GM23338 (cell line): ENCODE measurements at regions not wholly inside any gene's neighbourhood (a gene's known extent, or its start where the extent isn't known, plus 50 kb on each side); places are given as distances from the start of the nearest gene placed in this dataset.

Source experiments
- ATAC-seq: fragments of 200-7000 bp; cut with Tn5 transposase; 3 replicates; pipeline ENCODE4 v1.9.1; 2020
- DNase-seq: peaks from one replicate; pipeline ENCODE4 v3.0.0-alpha.2; 2015; ENCODE audit warnings: low spot score
- H2AFZ ChIP-seq: fragments of 200-600 bp; sonication (generic); 2 replicates; pipeline ENCODE4 v1.8.0; 2016; ENCODE audit warnings: antibody characterized with exemption, mild to moderate bottlenecking, moderate library complexity
- H3F3A ChIP-seq: fragments of 200-600 bp; sonication (generic); replicated peaks from 2 replicates; pipeline ENCODE4 v1.8.0; 2017; ENCODE audit warnings: antibody characterized with exemption, mixed run types, low read depth
- H3K27ac ChIP-seq: fragments of 200-600 bp; sonication (generic); 2 replicates; pipeline ENCODE4 v1.6.1; 2016; ENCODE audit warnings: low read depth
- H3K27me3 ChIP-seq: fragments of 200-600 bp; sonication (generic); 2 replicates; pipeline ENCODE4 v1.8.0; 2016; ENCODE audit warnings: mild to moderate bottlenecking, mixed run types, moderate library complexity; ENCODE audit not compliant: insufficient read depth
- H3K36me3 ChIP-seq: fragments of 200-600 bp; sonication (generic); 2 replicates; pipeline ENCODE4 v1.8.0; 2016; ENCODE audit warnings: mild to moderate bottlenecking; ENCODE audit not compliant: insufficient read depth
- H3K4me1 ChIP-seq: fragments of 200-600 bp; sonication (generic); 2 replicates; pipeline ENCODE4 v1.8.0; 2016; ENCODE audit warnings: mild to moderate bottlenecking, moderate library complexity; ENCODE audit not compliant: insufficient read depth
- H3K4me2 ChIP-seq: fragments of 200-600 bp; sonication (generic); 2 replicates; pipeline ENCODE4 v1.7.1; 2017; ENCODE audit warnings: mixed run types
- H3K4me3 ChIP-seq: fragments of 200-600 bp; sonication (generic); 2 replicates; pipeline ENCODE4 v1.6.1; 2016; ENCODE audit warnings: mixed run types
- H3K79me2 ChIP-seq: fragments of 200-600 bp; sonication (generic); replicated peaks from 2 replicates; pipeline ENCODE4 v1.8.0; 2017; ENCODE audit warnings: mild to moderate bottlenecking; ENCODE audit not compliant: insufficient read depth
- H3K9me2 ChIP-seq: fragments of 200-600 bp; sonication (generic); 2 replicates; pipeline ENCODE4 v1.8.0; 2017; ENCODE audit not compliant: insufficient read depth
- H4K20me1 ChIP-seq: fragments of 200-600 bp; sonication (generic); replicated peaks from 2 replicates; pipeline ENCODE4 v1.8.0; 2017; ENCODE audit warnings: mild to moderate bottlenecking; ENCODE audit not compliant: insufficient read depth
- H3K27ac Mint-ChIP-seq: 2 replicates; pipeline ENCODE4 v1.8.0; 2020; ENCODE audit warnings: inconsistent platforms, mild to moderate bottlenecking, moderate library complexity, mixed read lengths
- H3K27me3 Mint-ChIP-seq: 3 replicates; pipeline ENCODE4 v1.8.0; 2022; ENCODE audit warnings: low read depth, mild to moderate bottlenecking, moderate library complexity, mixed read lengths, inconsistent platforms; ENCODE audit not compliant: insufficient read depth, poor library complexity
- H3K36me3 Mint-ChIP-seq: 3 replicates; pipeline ENCODE4 v1.8.0; 2021; ENCODE audit warnings: low read depth, mild to moderate bottlenecking, inconsistent platforms, moderate library complexity, mixed read lengths
- H3K4me1 Mint-ChIP-seq: 3 replicates; pipeline ENCODE4 v1.8.0; 2020; ENCODE audit warnings: mild to moderate bottlenecking, inconsistent platforms, mixed read lengths
- H3K4me3 Mint-ChIP-seq: 3 replicates; pipeline ENCODE4 v1.8.0; 2021; ENCODE audit warnings: moderate library complexity, mild to moderate bottlenecking, inconsistent platforms, mixed read lengths
- H3K9me3 Mint-ChIP-seq: 3 replicates; pipeline ENCODE4 v1.8.0; 2020; ENCODE audit warnings: moderate library complexity, mild to moderate bottlenecking, inconsistent platforms, mixed read lengths
- STAT1 ChIP-seq: IDR thresholded peaks from one replicate; pipeline ENCODE4 v1.6.1; 2016; ENCODE audit warnings: antibody characterized with exemption; ENCODE audit not compliant: unreplicated experiment
- ZNF114 ChIP-seq: fragments of 250-450 bp; sonication (Bioruptor Pico); IDR thresholded peaks from 2 replicates; pipeline ENCODE4 v1.5.0; 2020; ENCODE audit warnings: mild to moderate bottlenecking, moderate library complexity
- TF ChIP-seq, protein P1 (sequence below), 2 experiments: fragments of 200-600 bp in 1 of 2; sonication (generic) in 1 of 2; conservative IDR thresholded peaks; 2 replicates each; pipeline versions ENCODE4 v1.5.1 to v1.6.1; 2016 to 2017; ENCODE audit warnings: antibody characterized with exemption in 2 of 2, low read depth in 2 of 2, mild to moderate bottlenecking in 2 of 2, moderate library complexity in 1 of 2
- TF ChIP-seq, protein P2 (sequence below): IDR thresholded peaks from one replicate; pipeline ENCODE4 v1.6.1; 2018; ENCODE audit warnings: antibody characterized with exemption; ENCODE audit not compliant: unreplicated experiment
- TF ChIP-seq, protein P3 (sequence below): fragments of 250-450 bp; sonication (Bioruptor Pico); IDR thresholded peaks from 2 replicates; pipeline ENCODE4 v1.5.0; 2020; ENCODE audit warnings: mild to moderate bottlenecking, moderate library complexity
- TF ChIP-seq, protein P4 (sequence below): IDR thresholded peaks from 2 replicates; pipeline ENCODE4 v1.6.1; 2016; ENCODE audit warnings: antibody characterized with exemption

DNA sequence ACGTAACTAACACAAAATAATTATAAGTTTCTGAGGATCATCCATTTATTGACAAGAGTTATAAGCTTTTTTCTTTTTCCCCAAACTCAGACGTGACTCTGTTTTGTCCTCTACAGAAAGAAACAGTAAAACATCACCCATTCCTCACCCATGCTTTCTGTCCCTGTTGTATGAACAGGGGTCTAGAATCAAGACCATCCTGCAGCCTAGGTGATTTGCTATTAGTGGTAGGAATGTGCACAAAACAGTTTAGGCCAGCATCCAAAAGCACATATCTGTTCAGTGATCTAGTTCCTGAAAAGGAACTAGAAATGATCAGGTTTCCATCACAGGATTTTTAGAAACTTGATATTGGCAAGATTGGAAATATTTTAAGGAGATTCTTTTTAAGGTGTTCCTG, 527.6 kb downstream of the SOX2 start:
- Histone ChIP-seq H3F3A (0 out of 2 replicates have a peak, but pooled peaks cover 3% of the 10 kb centered on the region), H2AFZ (no peak overlapping the region), H4K20me1 (no peaks in the 10 kb centered on the region), H3K36me3 (no peaks in the 10 kb centered on the region), H3K27ac (no peak overlapping the region), H3K79me2 (no peaks in the 10 kb centered on the region), H3K4me1 (peaks cover 19% of the 10 kb centered on the region), H3K27me3 (no peaks in the 10 kb centered on the region), H3K4me3 (no peak overlapping the region), H3K9me2 (0 out of 2 replicates have a peak, but pooled peaks cover under 1% of the 10 kb centered on the region), H3K4me2 (no peak overlapping the region)
- no peaks in the 10 kb centered on the region for H3K9me3 Mint-ChIP-seq
- TF ChIP-seq, protein P1, sequence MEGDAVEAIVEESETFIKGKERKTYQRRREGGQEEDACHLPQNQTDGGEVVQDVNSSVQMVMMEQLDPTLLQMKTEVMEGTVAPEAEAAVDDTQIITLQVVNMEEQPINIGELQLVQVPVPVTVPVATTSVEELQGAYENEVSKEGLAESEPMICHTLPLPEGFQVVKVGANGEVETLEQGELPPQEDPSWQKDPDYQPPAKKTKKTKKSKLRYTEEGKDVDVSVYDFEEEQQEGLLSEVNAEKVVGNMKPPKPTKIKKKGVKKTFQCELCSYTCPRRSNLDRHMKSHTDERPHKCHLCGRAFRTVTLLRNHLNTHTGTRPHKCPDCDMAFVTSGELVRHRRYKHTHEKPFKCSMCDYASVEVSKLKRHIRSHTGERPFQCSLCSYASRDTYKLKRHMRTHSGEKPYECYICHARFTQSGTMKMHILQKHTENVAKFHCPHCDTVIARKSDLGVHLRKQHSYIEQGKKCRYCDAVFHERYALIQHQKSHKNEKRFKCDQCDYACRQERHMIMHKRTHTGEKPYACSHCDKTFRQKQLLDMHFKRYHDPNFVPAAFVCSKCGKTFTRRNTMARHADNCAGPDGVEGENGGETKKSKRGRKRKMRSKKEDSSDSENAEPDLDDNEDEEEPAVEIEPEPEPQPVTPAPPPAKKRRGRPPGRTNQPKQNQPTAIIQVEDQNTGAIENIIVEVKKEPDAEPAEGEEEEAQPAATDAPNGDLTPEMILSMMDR (conservative IDR thresholded peaks at IDR 0.05; ENCODE audit: low read depth in 2 of 2), result no peak
- TF ChIP-seq, protein P2, sequence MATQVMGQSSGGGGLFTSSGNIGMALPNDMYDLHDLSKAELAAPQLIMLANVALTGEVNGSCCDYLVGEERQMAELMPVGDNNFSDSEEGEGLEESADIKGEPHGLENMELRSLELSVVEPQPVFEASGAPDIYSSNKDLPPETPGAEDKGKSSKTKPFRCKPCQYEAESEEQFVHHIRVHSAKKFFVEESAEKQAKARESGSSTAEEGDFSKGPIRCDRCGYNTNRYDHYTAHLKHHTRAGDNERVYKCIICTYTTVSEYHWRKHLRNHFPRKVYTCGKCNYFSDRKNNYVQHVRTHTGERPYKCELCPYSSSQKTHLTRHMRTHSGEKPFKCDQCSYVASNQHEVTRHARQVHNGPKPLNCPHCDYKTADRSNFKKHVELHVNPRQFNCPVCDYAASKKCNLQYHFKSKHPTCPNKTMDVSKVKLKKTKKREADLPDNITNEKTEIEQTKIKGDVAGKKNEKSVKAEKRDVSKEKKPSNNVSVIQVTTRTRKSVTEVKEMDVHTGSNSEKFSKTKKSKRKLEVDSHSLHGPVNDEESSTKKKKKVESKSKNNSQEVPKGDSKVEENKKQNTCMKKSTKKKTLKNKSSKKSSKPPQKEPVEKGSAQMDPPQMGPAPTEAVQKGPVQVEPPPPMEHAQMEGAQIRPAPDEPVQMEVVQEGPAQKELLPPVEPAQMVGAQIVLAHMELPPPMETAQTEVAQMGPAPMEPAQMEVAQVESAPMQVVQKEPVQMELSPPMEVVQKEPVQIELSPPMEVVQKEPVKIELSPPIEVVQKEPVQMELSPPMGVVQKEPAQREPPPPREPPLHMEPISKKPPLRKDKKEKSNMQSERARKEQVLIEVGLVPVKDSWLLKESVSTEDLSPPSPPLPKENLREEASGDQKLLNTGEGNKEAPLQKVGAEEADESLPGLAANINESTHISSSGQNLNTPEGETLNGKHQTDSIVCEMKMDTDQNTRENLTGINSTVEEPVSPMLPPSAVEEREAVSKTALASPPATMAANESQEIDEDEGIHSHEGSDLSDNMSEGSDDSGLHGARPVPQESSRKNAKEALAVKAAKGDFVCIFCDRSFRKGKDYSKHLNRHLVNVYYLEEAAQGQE, result no peak
- H3K4me3 Mint-ChIP-seq, result no peak overlapping the region
- H3K4me1 Mint-ChIP-seq, result peaks cover 27% of the 10 kb centered on the region
- no peaks in the 10 kb centered on the region for H3K27me3 Mint-ChIP-seq
- DNase-seq (no peak), ATAC-seq (no peak)
- H3K27ac Mint-ChIP-seq, result no peak overlapping the region
- no peaks in the 10 kb centered on the region for H3K36me3 Mint-ChIP-seq

DNA sequence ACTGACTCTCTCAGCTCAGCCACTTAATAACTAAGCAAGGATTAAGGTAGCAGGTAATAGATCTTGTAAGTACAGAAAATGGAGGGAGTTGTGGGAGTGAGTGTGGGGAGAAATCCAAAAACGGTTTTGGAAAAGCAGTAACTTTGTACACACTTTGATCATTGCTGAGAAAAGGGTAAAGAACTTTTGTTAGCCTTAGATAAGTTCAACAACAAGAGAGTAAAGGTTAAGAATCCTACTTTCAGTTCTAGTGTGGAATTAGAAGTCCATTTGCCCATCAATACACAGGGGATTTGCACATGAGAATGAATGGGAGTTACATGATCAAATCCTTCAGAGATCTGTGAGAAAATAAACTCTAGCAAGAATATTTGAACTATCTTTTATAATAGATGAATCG, 528.7 kb downstream of the SOX2 start:
- Histone ChIP-seq H3K4me3 (no peak overlapping the region), H4K20me1 (no peaks in the 10 kb centered on the region), H3K27me3 (no peaks in the 10 kb centered on the region), H3K79me2 (no peaks in the 10 kb centered on the region), H3K27ac (no peak overlapping the region), H3K4me2 (no peak overlapping the region), H3F3A (0 out of 2 replicates have a peak, but pooled peaks cover 3% of the 10 kb centered on the region), H2AFZ (no peak overlapping the region), H3K9me2 (0 out of 2 replicates have a peak, but pooled peaks cover 6% of the 10 kb centered on the region), H3K36me3 (no peaks in the 10 kb centered on the region), H3K4me1 (peaks cover 19% of the 10 kb centered on the region)
- DNase-seq (no peak), ATAC-seq (no peak)
- Mint-ChIP-seq H3K27me3 (no peaks in the 10 kb centered on the region), H3K9me3 (no peaks in the 10 kb centered on the region), H3K4me1 (peaks cover 25% of the 10 kb centered on the region), H3K36me3 (no peaks in the 10 kb centered on the region), H3K27ac (no peak overlapping the region), H3K4me3 (no peak overlapping the region)
- TF ChIP-seq STAT1 (no peak), ZNF114 (CRISPR knock-in tag) (no peak)
- TF ChIP-seq, protein P3, sequence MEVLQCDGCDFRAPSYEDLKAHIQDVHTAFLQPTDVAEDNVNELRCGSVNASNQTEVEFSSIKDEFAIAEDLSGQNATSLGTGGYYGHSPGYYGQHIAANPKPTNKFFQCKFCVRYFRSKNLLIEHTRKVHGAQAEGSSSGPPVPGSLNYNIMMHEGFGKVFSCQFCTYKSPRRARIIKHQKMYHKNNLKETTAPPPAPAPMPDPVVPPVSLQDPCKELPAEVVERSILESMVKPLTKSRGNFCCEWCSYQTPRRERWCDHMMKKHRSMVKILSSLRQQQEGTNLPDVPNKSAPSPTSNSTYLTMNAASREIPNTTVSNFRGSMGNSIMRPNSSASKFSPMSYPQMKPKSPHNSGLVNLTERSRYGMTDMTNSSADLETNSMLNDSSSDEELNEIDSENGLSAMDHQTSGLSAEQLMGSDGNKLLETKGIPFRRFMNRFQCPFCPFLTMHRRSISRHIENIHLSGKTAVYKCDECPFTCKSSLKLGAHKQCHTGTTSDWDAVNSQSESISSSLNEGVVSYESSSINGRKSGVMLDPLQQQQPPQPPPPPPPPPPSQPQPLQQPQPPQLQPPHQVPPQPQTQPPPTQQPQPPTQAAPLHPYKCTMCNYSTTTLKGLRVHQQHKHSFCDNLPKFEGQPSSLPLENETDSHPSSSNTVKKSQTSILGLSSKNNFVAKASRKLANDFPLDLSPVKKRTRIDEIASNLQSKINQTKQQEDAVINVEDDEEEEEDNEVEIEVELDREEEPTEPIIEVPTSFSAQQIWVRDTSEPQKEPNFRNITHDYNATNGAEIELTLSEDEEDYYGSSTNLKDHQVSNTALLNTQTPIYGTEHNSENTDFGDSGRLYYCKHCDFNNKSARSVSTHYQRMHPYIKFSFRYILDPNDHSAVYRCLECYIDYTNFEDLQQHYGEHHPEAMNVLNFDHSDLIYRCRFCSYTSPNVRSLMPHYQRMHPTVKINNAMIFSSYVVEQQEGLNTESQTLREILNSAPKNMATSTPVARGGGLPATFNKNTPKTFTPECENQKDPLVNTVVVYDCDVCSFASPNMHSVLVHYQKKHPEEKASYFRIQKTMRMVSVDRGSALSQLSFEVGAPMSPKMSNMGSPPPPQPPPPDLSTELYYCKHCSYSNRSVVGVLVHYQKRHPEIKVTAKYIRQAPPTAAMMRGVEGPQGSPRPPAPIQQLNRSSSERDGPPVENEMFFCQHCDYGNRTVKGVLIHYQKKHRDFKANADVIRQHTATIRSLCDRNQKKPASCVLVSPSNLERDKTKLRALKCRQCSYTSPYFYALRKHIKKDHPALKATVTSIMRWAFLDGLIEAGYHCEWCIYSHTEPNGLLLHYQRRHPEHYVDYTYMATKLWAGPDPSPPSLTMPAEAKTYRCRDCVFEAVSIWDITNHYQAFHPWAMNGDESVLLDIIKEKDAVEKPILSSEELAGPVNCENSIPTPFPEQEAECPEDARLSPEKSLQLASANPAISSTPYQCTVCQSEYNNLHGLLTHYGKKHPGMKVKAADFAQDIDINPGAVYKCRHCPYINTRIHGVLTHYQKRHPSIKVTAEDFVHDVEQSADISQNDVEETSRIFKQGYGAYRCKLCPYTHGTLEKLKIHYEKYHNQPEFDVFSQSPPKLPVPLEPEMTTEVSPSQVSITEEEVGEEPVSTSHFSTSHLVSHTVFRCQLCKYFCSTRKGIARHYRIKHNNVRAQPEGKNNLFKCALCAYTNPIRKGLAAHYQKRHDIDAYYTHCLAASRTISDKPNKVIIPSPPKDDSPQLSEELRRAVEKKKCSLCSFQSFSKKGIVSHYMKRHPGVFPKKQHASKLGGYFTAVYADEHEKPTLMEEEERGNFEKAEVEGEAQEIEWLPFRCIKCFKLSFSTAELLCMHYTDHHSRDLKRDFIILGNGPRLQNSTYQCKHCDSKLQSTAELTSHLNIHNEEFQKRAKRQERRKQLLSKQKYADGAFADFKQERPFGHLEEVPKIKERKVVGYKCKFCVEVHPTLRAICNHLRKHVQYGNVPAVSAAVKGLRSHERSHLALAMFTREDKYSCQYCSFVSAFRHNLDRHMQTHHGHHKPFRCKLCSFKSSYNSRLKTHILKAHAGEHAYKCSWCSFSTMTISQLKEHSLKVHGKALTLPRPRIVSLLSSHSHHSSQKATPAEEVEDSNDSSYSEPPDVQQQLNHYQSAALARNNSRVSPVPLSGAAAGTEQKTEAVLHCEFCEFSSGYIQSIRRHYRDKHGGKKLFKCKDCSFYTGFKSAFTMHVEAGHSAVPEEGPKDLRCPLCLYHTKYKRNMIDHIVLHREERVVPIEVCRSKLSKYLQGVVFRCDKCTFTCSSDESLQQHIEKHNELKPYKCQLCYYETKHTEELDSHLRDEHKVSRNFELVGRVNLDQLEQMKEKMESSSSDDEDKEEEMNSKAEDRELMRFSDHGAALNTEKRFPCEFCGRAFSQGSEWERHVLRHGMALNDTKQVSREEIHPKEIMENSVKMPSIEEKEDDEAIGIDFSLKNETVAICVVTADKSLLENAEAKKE, result no peak
- TF ChIP-seq, protein P4, sequence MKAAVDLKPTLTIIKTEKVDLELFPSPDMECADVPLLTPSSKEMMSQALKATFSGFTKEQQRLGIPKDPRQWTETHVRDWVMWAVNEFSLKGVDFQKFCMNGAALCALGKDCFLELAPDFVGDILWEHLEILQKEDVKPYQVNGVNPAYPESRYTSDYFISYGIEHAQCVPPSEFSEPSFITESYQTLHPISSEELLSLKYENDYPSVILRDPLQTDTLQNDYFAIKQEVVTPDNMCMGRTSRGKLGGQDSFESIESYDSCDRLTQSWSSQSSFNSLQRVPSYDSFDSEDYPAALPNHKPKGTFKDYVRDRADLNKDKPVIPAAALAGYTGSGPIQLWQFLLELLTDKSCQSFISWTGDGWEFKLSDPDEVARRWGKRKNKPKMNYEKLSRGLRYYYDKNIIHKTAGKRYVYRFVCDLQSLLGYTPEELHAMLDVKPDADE, result no peak
- TF ChIP-seq, protein P1 (conservative IDR thresholded peaks at IDR 0.05; ENCODE audit: low read depth in 2 of 2), result no peak
